ENCODE measurements at regions not wholly inside any gene's neighbourhood (a gene's known extent, or its start where the extent isn't known, plus 50 kb on each side); places are given as distances from the start of the nearest gene placed in this dataset.

DNA sequence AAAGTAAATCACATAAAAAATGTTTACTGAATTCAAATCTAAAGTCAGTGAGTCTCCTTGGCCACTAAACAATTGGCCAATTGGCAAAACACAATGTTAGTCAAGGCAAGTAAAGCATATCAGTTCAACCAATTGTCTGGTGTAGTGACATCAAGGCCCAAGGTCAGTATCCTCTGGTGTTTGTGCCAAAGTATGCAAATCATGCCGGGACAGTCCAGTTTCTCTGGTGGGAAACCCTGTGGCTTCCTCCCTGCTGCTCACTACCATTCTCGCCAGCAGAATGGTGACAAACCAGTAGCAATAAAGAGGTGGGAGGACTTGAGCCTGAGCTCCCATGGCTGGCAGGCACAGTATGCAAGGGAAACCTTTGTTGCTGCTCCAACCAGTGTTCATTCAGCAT, 314.9 kb upstream of the FGF13 start:
- TF ChIP-seq SIN3A (IDR thresholded peaks at IDR 0.05; ENCODE audit: borderline replicate concordance in 2 of 2, control insufficient read depth in 1 of 2, low read depth in 2 of 2, low read length in 2 of 2) (no peak), TAF1 (IDR thresholded peaks at IDR 0.05; ENCODE audit: control insufficient read depth, extremely low read depth, insufficient read depth, low read length, severe bottlenecking) (no peak), TEAD2 (tag; IDR thresholded peaks at IDR 0.05) (no peak), ZNF445 (CRISPR knock-in tag; IDR thresholded peaks at IDR 0.05; ENCODE audit: low read depth) (no peak), POLR2A (conservative IDR thresholded peaks at IDR 0.05) (no peak), PRMT5 (CRISPR knock-in tag; IDR thresholded peaks at IDR 0.05) (no peak), ELF4 (CRISPR knock-in tag; IDR thresholded peaks at IDR 0.05) (no peak), STAG1 (CRISPR knock-in tag; IDR thresholded peaks at IDR 0.05; ENCODE audit: borderline replicate concordance) (no peak), MAFK (IDR thresholded peaks at IDR 0.05; ENCODE audit: low read length) (no peak), SIX5 (IDR thresholded peaks at IDR 0.05; ENCODE audit: borderline replicate concordance in 1 of 2, insufficient read depth in 1 of 2, low read depth in 1 of 2, low read length in 2 of 2) (no peak), SP1 (CRISPR knock-in tag; IDR thresholded peaks at IDR 0.05) (no peak), ZNF75A (CRISPR knock-in tag; IDR thresholded peaks at IDR 0.05) (no peak)
- TF ChIP-seq, protein P1, sequence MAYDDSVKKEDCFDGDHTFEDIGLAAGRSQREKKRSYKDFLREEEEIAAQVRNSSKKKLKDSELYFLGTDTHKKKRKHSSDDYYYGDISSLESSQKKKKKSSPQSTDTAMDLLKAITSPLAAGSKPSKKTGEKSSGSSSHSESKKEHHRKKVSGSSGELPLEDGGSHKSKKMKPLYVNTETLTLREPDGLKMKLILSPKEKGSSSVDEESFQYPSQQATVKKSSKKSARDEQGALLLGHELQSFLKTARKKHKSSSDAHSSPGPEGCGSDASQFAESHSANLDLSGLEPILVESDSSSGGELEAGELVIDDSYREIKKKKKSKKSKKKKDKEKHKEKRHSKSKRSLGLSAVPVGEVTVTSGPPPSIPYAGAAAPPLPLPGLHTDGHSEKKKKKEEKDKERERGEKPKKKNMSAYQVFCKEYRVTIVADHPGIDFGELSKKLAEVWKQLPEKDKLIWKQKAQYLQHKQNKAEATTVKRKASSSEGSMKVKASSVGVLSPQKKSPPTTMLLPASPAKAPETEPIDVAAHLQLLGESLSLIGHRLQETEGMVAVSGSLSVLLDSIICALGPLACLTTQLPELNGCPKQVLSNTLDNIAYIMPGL (CRISPR knock-in tag; IDR thresholded peaks at IDR 0.05): no peak
- TF ChIP-seq, protein P2, sequence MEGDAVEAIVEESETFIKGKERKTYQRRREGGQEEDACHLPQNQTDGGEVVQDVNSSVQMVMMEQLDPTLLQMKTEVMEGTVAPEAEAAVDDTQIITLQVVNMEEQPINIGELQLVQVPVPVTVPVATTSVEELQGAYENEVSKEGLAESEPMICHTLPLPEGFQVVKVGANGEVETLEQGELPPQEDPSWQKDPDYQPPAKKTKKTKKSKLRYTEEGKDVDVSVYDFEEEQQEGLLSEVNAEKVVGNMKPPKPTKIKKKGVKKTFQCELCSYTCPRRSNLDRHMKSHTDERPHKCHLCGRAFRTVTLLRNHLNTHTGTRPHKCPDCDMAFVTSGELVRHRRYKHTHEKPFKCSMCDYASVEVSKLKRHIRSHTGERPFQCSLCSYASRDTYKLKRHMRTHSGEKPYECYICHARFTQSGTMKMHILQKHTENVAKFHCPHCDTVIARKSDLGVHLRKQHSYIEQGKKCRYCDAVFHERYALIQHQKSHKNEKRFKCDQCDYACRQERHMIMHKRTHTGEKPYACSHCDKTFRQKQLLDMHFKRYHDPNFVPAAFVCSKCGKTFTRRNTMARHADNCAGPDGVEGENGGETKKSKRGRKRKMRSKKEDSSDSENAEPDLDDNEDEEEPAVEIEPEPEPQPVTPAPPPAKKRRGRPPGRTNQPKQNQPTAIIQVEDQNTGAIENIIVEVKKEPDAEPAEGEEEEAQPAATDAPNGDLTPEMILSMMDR (IDR thresholded peaks at IDR 0.05 in 2 of 3, conservative IDR thresholded peaks at IDR 0.05 in 1 of 3; ENCODE audit: insufficient read depth in 2 of 3, low read depth in 1 of 3, low read length in 3 of 3): no peak
